ENCODE measurements at regions not wholly inside any gene's neighbourhood (a gene's known extent, or its start where the extent isn't known, plus 50 kb on each side); places are given as distances from the start of the nearest gene placed in this dataset.

DNA sequence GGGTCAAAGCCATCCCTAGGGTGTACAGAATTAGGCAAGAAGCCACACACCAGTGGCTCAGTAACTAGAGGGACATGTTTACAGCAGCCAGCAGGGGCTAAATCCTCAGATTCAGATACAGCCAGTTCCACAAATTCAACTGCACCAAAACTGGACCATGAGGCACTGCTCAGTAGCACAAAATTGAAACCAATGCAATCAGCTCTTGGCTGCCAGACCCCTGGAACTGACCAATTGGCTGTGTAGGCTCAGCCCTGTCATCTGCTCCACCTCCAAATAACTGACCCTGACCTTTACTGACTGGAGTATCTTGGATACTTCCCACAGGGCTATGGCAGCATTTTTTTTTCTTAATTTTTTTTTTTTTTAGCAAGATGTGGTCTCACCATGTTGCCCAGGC lies 226.5 kb downstream of the FOXO1 start:
- TF ChIP-seq YY1 (IDR thresholded peaks at IDR 0.05; ENCODE audit: insufficient read depth, insufficient read length): no peak
- no peak for TF ChIP-seq ZNF274 (IDR thresholded peaks at IDR 0.05; ENCODE audit: low read depth, low read length)
- TF ChIP-seq SUZ12 (IDR thresholded peaks at IDR 0.05; ENCODE audit: extremely low read depth, insufficient read depth, insufficient read length): no peak
